Activated naive CD8-positive, alpha-beta T cell treated with anti-CD3 and anti-CD28 coated beads, Interleukin-2, amount 10 ng/mL, durations not matched to agents 7 days and 5 days (primary cell): ENCODE measurements at regions not wholly inside any gene's neighbourhood (a gene's known extent, or its start where the extent isn't known, plus 50 kb on each side); places are given as distances from the start of the nearest gene placed in this dataset.
"Not testable (repeated sequence)": the region's sequence is repeated elsewhere in the genome, so short reads cannot be mapped to it uniquely, and the experiment has no call there.

Experiments used
- ATAC-seq: fragments of 150-1000 bp; cut with Tn5 transposase; one replicate; pipeline ENCODE4 v1.10.0; 2021; ENCODE audit warnings: low read depth, moderate library complexity
- POLR2A ChIA-PET: fragments of 350-600 bp; sonication (Branson Sonifier 250); formaldehyde crosslinking; loops from one replicate; lab custom pipeline; 2021; ENCODE audit warnings: antibody characterized with exemption; lab: Charles Lee
- DNase-seq: peaks from one replicate; pipeline ENCODE4 v3.0.0; 2021
- H3K27ac Mint-ChIP-seq: one replicate; pipeline ENCODE4 v1.8.0; 2022; ENCODE audit warnings: mild to moderate bottlenecking, mixed read lengths
- H3K27me3 Mint-ChIP-seq: one replicate; pipeline ENCODE4 v1.8.0; 2022; ENCODE audit warnings: mild to moderate bottlenecking, moderate library complexity, mixed read lengths
- H3K36me3 Mint-ChIP-seq: one replicate; pipeline ENCODE4 v1.8.0; 2021; ENCODE audit warnings: mild to moderate bottlenecking, mixed read lengths
- H3K4me1 Mint-ChIP-seq: one replicate; pipeline ENCODE4 v1.8.0; 2021; ENCODE audit warnings: mixed read lengths
- H3K4me3 Mint-ChIP-seq: one replicate; pipeline ENCODE4 v1.8.0; 2022; ENCODE audit warnings: mild to moderate bottlenecking, moderate library complexity, mixed read lengths
- H3K9me3 Mint-ChIP-seq: one replicate; pipeline ENCODE4 v1.8.0; 2021; ENCODE audit warnings: mixed read lengths

GRCh38 chr1:193437785-193438184 is 251.4 kb upstream of the B3GALT2 start:
- Mint-ChIP-seq H3K4me3 (peak overlapping the region; percentile 23), H3K4me1 (peaks cover 21% of the 10 kb centered on the region), H3K27ac (peak overlapping the region; percentile 74), H3K9me3 (peaks cover 26% of the 10 kb centered on the region), H3K36me3 (peaks cover 51% of the 10 kb centered on the region), H3K27me3 (no peaks in the 10 kb centered on the region)
- POLR2A ChIA-PET = no interaction called here
- DNase-seq (no peak), ATAC-seq (peak; percentile 47)

- H3K27ac Mint-ChIP-seq, POLR2A ChIA-PET, ATAC-seq, DNase-seq, H3K4me3 Mint-ChIP-seq, H3K27me3 Mint-ChIP-seq: not testable (repeated sequence)
- peaks cover 21% of the 10 kb centered on the region for H3K4me1 Mint-ChIP-seq
- peaks cover 54% of the 10 kb centered on the region for H3K36me3 Mint-ChIP-seq
- H3K9me3 Mint-ChIP-seq = peaks cover 26% of the 10 kb centered on the region
These were observed 250.9 kb upstream of the B3GALT2 start for GRCh38 chr1:193437333-193437732.

- H3K9me3 Mint-ChIP-seq = peaks cover 28% of the 10 kb centered on the region
- peaks cover 21% of the 10 kb centered on the region for H3K4me1 Mint-ChIP-seq
- H3K4me3 Mint-ChIP-seq = no peak overlapping the region
- POLR2A ChIA-PET = no interaction called here
- H3K36me3 Mint-ChIP-seq = peaks cover 54% of the 10 kb centered on the region
- DNase-seq (no peak), ATAC-seq (no peak)
- no peaks in the 10 kb centered on the region for H3K27me3 Mint-ChIP-seq
- peak overlapping the region; percentile 10 for H3K27ac Mint-ChIP-seq
These were observed 249.4 kb upstream of the B3GALT2 start for GRCh38 chr1:193435781-193436180.

GRCh38 chr1:193434319-193434718 is 247.9 kb upstream of the B3GALT2 start:
- POLR2A ChIA-PET = no interaction called here
- Mint-ChIP-seq H3K27ac (no peak overlapping the region), H3K27me3 (no peaks in the 10 kb centered on the region), H3K4me3 (no peak overlapping the region), H3K36me3 (peaks cover 43% of the 10 kb centered on the region), H3K4me1 (peaks cover 21% of the 10 kb centered on the region), H3K9me3 (peaks cover 23% of the 10 kb centered on the region)
- no peak for DNase-seq
- no peak for ATAC-seq

GRCh38 chr1:193433599-193433998 is 247.2 kb upstream of the B3GALT2 start:
- Mint-ChIP-seq H3K27me3 (no peaks in the 10 kb centered on the region), H3K4me1 (peaks cover 17% of the 10 kb centered on the region), H3K27ac (no peak overlapping the region), H3K36me3 (peaks cover 39% of the 10 kb centered on the region), H3K4me3 (no peak overlapping the region), H3K9me3 (peaks cover 23% of the 10 kb centered on the region)
- POLR2A ChIA-PET = no interaction called here
- ATAC-seq (no peak), DNase-seq (no peak)

GRCh38 chr1:193432979-193433587 is 246.7 kb upstream of the B3GALT2 start:
- no peak for DNase-seq
- ATAC-seq = no peak
- Mint-ChIP-seq H3K27ac (no peak overlapping the region), H3K9me3 (peaks cover 23% of the 10 kb centered on the region), H3K27me3 (no peaks in the 10 kb centered on the region), H3K36me3 (peaks cover 37% of the 10 kb centered on the region), H3K4me1 (peaks cover 13% of the 10 kb centered on the region), H3K4me3 (no peak overlapping the region)
- POLR2A ChIA-PET = no interaction called here

GRCh38 chr1:193431265-193431977 is 245.0 kb upstream of the B3GALT2 start:
- Mint-ChIP-seq H3K36me3 (peaks cover 31% of the 10 kb centered on the region), H3K4me3 (no peak overlapping the region), H3K27me3 (no peaks in the 10 kb centered on the region), H3K4me1 (peaks cover 6% of the 10 kb centered on the region), H3K9me3 (peaks cover 22% of the 10 kb centered on the region), H3K27ac (no peak overlapping the region)
- DNase-seq (no peak), ATAC-seq (no peak)
- POLR2A ChIA-PET = no interaction called here

- peaks cover 2% of the 10 kb centered on the region for H3K4me1 Mint-ChIP-seq
- ATAC-seq (no peak), DNase-seq (no peak)
- H3K4me3 Mint-ChIP-seq = no peak overlapping the region
- peaks cover 7% of the 10 kb centered on the region for H3K9me3 Mint-ChIP-seq
- H3K36me3 Mint-ChIP-seq = peaks cover 6% of the 10 kb centered on the region
- POLR2A ChIA-PET = no interaction called here
- no peaks in the 10 kb centered on the region for H3K27me3 Mint-ChIP-seq
- no peak overlapping the region for H3K27ac Mint-ChIP-seq
These were observed 241.1 kb upstream of the B3GALT2 start for GRCh38 chr1:193427524-193427923.

GRCh38 chr1:193426061-193426460 is 239.6 kb upstream of the B3GALT2 start:
- DNase-seq = no peak
- Mint-ChIP-seq H3K9me3 (peaks cover 3% of the 10 kb centered on the region), H3K4me3 (no peak overlapping the region), H3K36me3 (peaks cover 2% of the 10 kb centered on the region), H3K27ac (no peak overlapping the region), H3K4me1 (peaks cover 2% of the 10 kb centered on the region), H3K27me3 (no peaks in the 10 kb centered on the region)
- POLR2A ChIA-PET = no interaction called here
- ATAC-seq = no peak

GRCh38 chr1:193421487-193421886 is 235.1 kb upstream of the B3GALT2 start:
- H3K27me3 Mint-ChIP-seq = no peaks in the 10 kb centered on the region
- POLR2A ChIA-PET = no interaction called here
- DNase-seq (no peak), ATAC-seq (no peak)
- peaks cover 1% of the 10 kb centered on the region for H3K9me3 Mint-ChIP-seq
- H3K4me1 Mint-ChIP-seq = peaks cover 21% of the 10 kb centered on the region
- peaks cover 4% of the 10 kb centered on the region for H3K36me3 Mint-ChIP-seq
- no peak overlapping the region for H3K4me3 Mint-ChIP-seq
- peak overlapping the region; percentile 52 for H3K27ac Mint-ChIP-seq

- ATAC-seq (no peak), DNase-seq (no peak)
- H3K4me3 Mint-ChIP-seq = no peak overlapping the region
- peaks cover 25% of the 10 kb centered on the region for H3K4me1 Mint-ChIP-seq
- H3K36me3 Mint-ChIP-seq = peaks cover 14% of the 10 kb centered on the region
- peaks cover 5% of the 10 kb centered on the region for H3K9me3 Mint-ChIP-seq
- no peaks in the 10 kb centered on the region for H3K27me3 Mint-ChIP-seq
- POLR2A ChIA-PET = no interaction called here
- peak overlapping the region; percentile 85 for H3K27ac Mint-ChIP-seq
These were observed 232.9 kb upstream of the B3GALT2 start for GRCh38 chr1:193419295-193419694.

- Mint-ChIP-seq H3K27me3 (no peaks in the 10 kb centered on the region), H3K4me1 (peaks cover 25% of the 10 kb centered on the region), H3K4me3 (peak overlapping the region; percentile 78), H3K27ac (peak overlapping the region; percentile 85), H3K36me3 (peaks cover 14% of the 10 kb centered on the region), H3K9me3 (peaks cover 5% of the 10 kb centered on the region)
- DNase-seq (no peak), ATAC-seq (no peak)
- POLR2A ChIA-PET = no interaction called here
These were observed 232.3 kb upstream of the B3GALT2 start for GRCh38 chr1:193418745-193419058.

- ATAC-seq (peak; percentile 92), DNase-seq (no peak)
- Mint-ChIP-seq H3K4me1 (peaks cover 26% of the 10 kb centered on the region), H3K27ac (peak overlapping the region; percentile 85), H3K9me3 (peaks cover 8% of the 10 kb centered on the region), H3K27me3 (no peaks in the 10 kb centered on the region), H3K4me3 (peak overlapping the region; percentile 78), H3K36me3 (peaks cover 18% of the 10 kb centered on the region)
- POLR2A ChIA-PET = no interaction called here
These were observed 231.7 kb upstream of the B3GALT2 start for GRCh38 chr1:193417945-193418744.
